Liver (tissue), 8 donors: ENCODE measurements at regions not wholly inside any gene's neighbourhood (a gene's known extent, or its start where the extent isn't known, plus 50 kb on each side); places are given as distances from the start of the nearest gene placed in this dataset.

Experiments
- DNase-seq: peaks from one replicate; pipeline ENCODE4 v3.0.0-alpha.2; 2017; ENCODE audit warnings: low spot score
- H3K27ac ChIP-seq, 2 donors: one replicate each; pipeline ENCODE4 v1.7.0; 2013; ENCODE audit warnings: inconsistent platforms in 2 of 2, low read length in 2 of 2, control low read depth in 1 of 2, low read depth in 1 of 2, mild to moderate bottlenecking in 1 of 2
- H3K27me3 ChIP-seq, 4 donors: one replicate each; pipeline versions ENCODE4 v1.6.1 to v1.7.0; 2013; ENCODE audit warnings: low read length in 3 of 4, inconsistent platforms in 1 of 4, mild to moderate bottlenecking in 1 of 4, moderate library complexity in 1 of 4; ENCODE audit not compliant: control insufficient read depth in 4 of 4, insufficient read depth in 4 of 4
- H3K36me3 ChIP-seq, 4 donors: one replicate each; pipeline versions ENCODE4 v1.6.1 to v1.7.0; 2013; ENCODE audit warnings: low read length in 3 of 4, mild to moderate bottlenecking in 3 of 4, low read depth in 1 of 4, moderate library complexity in 1 of 4; ENCODE audit not compliant: control insufficient read depth in 4 of 4, insufficient read depth in 3 of 4
- H3K4me1 ChIP-seq, 4 donors: one replicate each; pipeline versions ENCODE4 v1.6.1 to v1.7.0; 2013; ENCODE audit warnings: low read length in 3 of 4, mild to moderate bottlenecking in 3 of 4, moderate library complexity in 1 of 4; ENCODE audit not compliant: control insufficient read depth in 4 of 4, insufficient read depth in 4 of 4
- H3K4me3 ChIP-seq, 3 donors: one replicate each; pipeline versions ENCODE4 v1.6.1 to v1.7.0; 2013; ENCODE audit warnings: low read length in 3 of 3, control low read depth in 1 of 3, low read depth in 1 of 3, mild to moderate bottlenecking in 1 of 3
- H3K9ac ChIP-seq, 2 donors: one replicate each; pipeline ENCODE4 v1.7.0; 2013; ENCODE audit warnings: low read length in 2 of 2, mild to moderate bottlenecking in 2 of 2, moderate library complexity in 2 of 2, control low read depth in 1 of 2, low read depth in 1 of 2
- H3K9me3 ChIP-seq, 4 donors: one replicate each; pipeline versions ENCODE4 v1.6.1 to v1.7.0; 2013; ENCODE audit warnings: low read length in 3 of 4; ENCODE audit not compliant: control insufficient read depth in 4 of 4
- ATF3 ChIP-seq: IDR thresholded peaks from 2 replicates; pipeline ENCODE4 v1.6.1; 2016; ENCODE audit warnings: antibody characterized with exemption
- CTCF ChIP-seq: fragments of 150-350 bp; IDR thresholded peaks from 2 replicates; pipeline ENCODE4 v1.5.1; 2017; ENCODE audit warnings: improper control_type of control experiment, low read depth, low read length; ENCODE audit not compliant: missing input control
- EGR1 ChIP-seq, 2 donors: IDR thresholded peaks; 2 replicates each; pipeline ENCODE4 v1.6.1; 2016 to 2018; ENCODE audit warnings: antibody characterized with exemption in 2 of 2, low read depth in 2 of 2
- FOXA1 ChIP-seq: IDR thresholded peaks from 2 replicates; pipeline ENCODE4 v1.6.1; 2016; ENCODE audit warnings: antibody characterized with exemption
- FOXA2 ChIP-seq: IDR thresholded peaks from 2 replicates; pipeline ENCODE4 v1.6.1; 2016; ENCODE audit warnings: antibody characterized with exemption
- GABPA ChIP-seq, 2 donors: IDR thresholded peaks in 1 of 2; conservative IDR thresholded peaks in 1 of 2; 2 replicates each; pipeline ENCODE4 v1.6.1; 2016; ENCODE audit warnings: antibody characterized with exemption in 2 of 2, mild to moderate bottlenecking in 1 of 2, moderate library complexity in 1 of 2
- HNF4A ChIP-seq, 2 donors: conservative IDR thresholded peaks; 2 replicates each; pipeline ENCODE4 v1.6.1; 2016; ENCODE audit warnings: antibody characterized with exemption in 2 of 2, mild to moderate bottlenecking in 2 of 2
- HNF4G ChIP-seq: IDR thresholded peaks from 2 replicates; pipeline ENCODE4 v1.6.1; 2016; ENCODE audit warnings: antibody characterized with exemption
- JUND ChIP-seq, 2 donors: IDR thresholded peaks; 2 replicates each; pipeline ENCODE4 v1.6.1; 2016; ENCODE audit warnings: antibody characterized with exemption in 2 of 2
- NR2F2 ChIP-seq: IDR thresholded peaks from 2 replicates; pipeline ENCODE4 v1.6.1; 2016; ENCODE audit warnings: antibody characterized with exemption
- RAD21 ChIP-seq, 2 donors: IDR thresholded peaks; 2 replicates each; pipeline ENCODE4 v1.6.1; 2016; ENCODE audit warnings: antibody characterized with exemption in 2 of 2, mild to moderate bottlenecking in 2 of 2
- REST ChIP-seq: IDR thresholded peaks from 2 replicates; pipeline ENCODE4 v1.6.1; 2016; ENCODE audit warnings: antibody characterized with exemption, mild to moderate bottlenecking
- RXRA ChIP-seq, 2 donors: IDR thresholded peaks; 2 replicates each; pipeline ENCODE4 v1.6.1; 2017 to 2018; ENCODE audit warnings: antibody characterized with exemption in 2 of 2, mild to moderate bottlenecking in 1 of 2
- SP1 ChIP-seq: IDR thresholded peaks from 2 replicates; pipeline ENCODE4 v1.6.1; 2018; ENCODE audit warnings: antibody characterized with exemption, mild to moderate bottlenecking
- TAF1 ChIP-seq: conservative IDR thresholded peaks from 2 replicates; pipeline ENCODE4 v1.6.1; 2016; ENCODE audit warnings: antibody characterized with exemption, mild to moderate bottlenecking
- YY1 ChIP-seq: IDR thresholded peaks from 2 replicates; pipeline ENCODE4 v1.6.1; 2016; ENCODE audit warnings: antibody characterized with exemption, mild to moderate bottlenecking
- ZBTB33 ChIP-seq: IDR thresholded peaks from 2 replicates; pipeline ENCODE4 v1.6.1; 2016; ENCODE audit warnings: antibody characterized with exemption
- WGBS: extraction: QIAGEN DNeasy Blood & Tissue Kit; methylation state at CpG from one replicate; pipeline ENCODE4 v1.1.7; 2013; 5-methylcytosine and 5-hydroxymethylcytosine counted together
- donor health status: healthy.
- donor health status: healthy.
- donor health status: healthy.
- donor health status: healthy.
- donor health status: healthy.

GRCh38 chr9:100715100-100715380 lies 137.2 kb downstream of the CAVIN4 start (continued):
- TF ChIP-seq CTCF (no peak), ZBTB33 (no peak), SP1 (no peak), HNF4A (conservative IDR thresholded peaks at IDR 0.05) (no peak)

DNA sequence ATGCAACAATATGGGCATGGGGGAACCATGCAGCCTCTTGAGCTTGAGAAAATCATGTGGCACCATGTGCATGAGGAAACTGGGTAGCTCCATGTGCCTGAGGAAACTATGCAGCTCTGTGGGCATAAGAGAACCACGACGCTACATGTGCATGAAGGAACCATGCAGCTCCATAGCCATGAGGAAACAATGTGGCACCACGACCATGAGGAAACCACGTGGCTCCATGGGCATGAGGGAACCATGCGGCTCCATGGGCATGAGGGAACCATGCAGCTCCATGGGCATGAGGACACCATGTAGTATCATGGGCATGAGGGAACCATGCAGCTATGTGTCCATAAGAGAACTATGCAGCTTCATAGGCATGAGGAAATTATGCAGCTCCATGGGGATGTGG lies 140.8 kb downstream of the CAVIN4 start:
- no peak overlapping the region for H3K27ac ChIP-seq
- DNase-seq: no peak
- WGBS: 89% methylated on average over 5 of the region's 5 CpGs
- H3K9me3 ChIP-seq: no peaks in the 10 kb centered on the region
- peaks cover 0 to 4% (median 0%) of the 10 kb centered on the region in 4 donors for H3K27me3 ChIP-seq
- H3K4me3 ChIP-seq: no peak overlapping the region
- TF ChIP-seq SP1: no peak
- TF ChIP-seq ZBTB33: no peak
- TF ChIP-seq HNF4G: no peak
- no peak for TF ChIP-seq JUND (IDR thresholded peaks at IDR 0.05)
- TF ChIP-seq HNF4A (conservative IDR thresholded peaks at IDR 0.05): no peak
- no peak for TF ChIP-seq CTCF
- no peak for TF ChIP-seq GABPA (IDR thresholded peaks at IDR 0.05 in 1 of 2, conservative IDR thresholded peaks at IDR 0.05 in 1 of 2)
- TF ChIP-seq RXRA (IDR thresholded peaks at IDR 0.05): no peak
- TF ChIP-seq TAF1: no peak
- no peak for TF ChIP-seq FOXA1
- TF ChIP-seq FOXA2: no peak
- TF ChIP-seq REST: no peak
- TF ChIP-seq NR2F2: no peak
- no peak for TF ChIP-seq EGR1 (IDR thresholded peaks at IDR 0.05; ENCODE audit: low read depth in 2 of 2)
- TF ChIP-seq YY1: no peak
- no peak for TF ChIP-seq RAD21 (IDR thresholded peaks at IDR 0.05)
- TF ChIP-seq ATF3: no peak
- no peaks in the 10 kb centered on the region for H3K36me3 ChIP-seq
- no peak overlapping the region for H3K9ac ChIP-seq
- H3K4me1 ChIP-seq: no peaks in the 10 kb centered on the region
